Lower leg skin (tissue), 4 donors: ENCODE measurements at regions not wholly inside any gene's neighbourhood (a gene's known extent, or its start where the extent isn't known, plus 50 kb on each side); places are given as distances from the start of the nearest gene placed in this dataset.

Source experiments
- DNase-seq, 2 donors: peaks; one replicate each; pipeline ENCODE4 v3.0.0-alpha.2; 2019; ENCODE audit warnings: low spot score in 2 of 2
- H3K4me3 ChIP-seq: fragments of 200-600 bp; sonication (generic); 2 replicates; pipeline ENCODE4 v1.5.1; 2017; ENCODE audit warnings: mild to moderate bottlenecking, low read depth; ENCODE audit not compliant: poor library complexity, severe bottlenecking
- CTCF ChIP-seq, 3 donors: fragments of 450-650 bp; IDR thresholded peaks; one replicate each; pipeline ENCODE4 v1.5.1; 2016; ENCODE audit warnings: antibody characterized with exemption in 3 of 3, mild to moderate bottlenecking in 3 of 3, moderate library complexity in 2 of 3
- POLR2A ChIP-seq, 2 donors: fragments of 450-650 bp; IDR thresholded peaks; one replicate each; pipeline ENCODE4 v1.6.1; 2016 to 2017; ENCODE audit warnings: antibody characterized with exemption in 2 of 2, mild to moderate bottlenecking in 1 of 2, moderate library complexity in 1 of 2
- WGBS, 2 donors: methylation state at CpG; one replicate each; pipeline ENCODE4 v1.1.5; 2018; 5-methylcytosine and 5-hydroxymethylcytosine counted together
- intact Hi-C: fragments of 100-400 bp; cut with DNase I; formaldehyde crosslinking; loops from one replicate; pipeline ENCODE4 v1.15.0; 2023; ENCODE audit warnings: low total_unique reads

DNA sequence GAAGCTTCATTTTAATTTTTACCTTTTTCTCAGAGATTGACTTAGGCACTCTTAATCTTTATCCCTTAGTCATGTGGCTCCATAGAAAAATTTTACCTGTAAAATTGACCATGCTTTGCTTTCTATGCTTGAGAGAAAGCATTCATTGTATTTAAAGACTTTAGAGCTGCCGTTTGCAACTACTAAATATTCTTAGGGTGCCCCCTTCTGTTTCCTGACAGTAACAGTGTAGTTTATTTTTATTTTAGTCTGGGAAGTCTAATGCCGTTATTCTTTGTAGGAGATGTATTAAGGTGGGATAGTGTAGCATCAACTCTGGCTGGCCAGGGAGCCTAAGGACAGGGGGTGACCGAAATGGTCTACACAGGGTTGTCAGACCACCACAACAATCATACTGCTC, 84.5 kb upstream of the SYNPR start:
- TF ChIP-seq POLR2A (IDR thresholded peaks at IDR 0.05) = no peak
- TF ChIP-seq CTCF (IDR thresholded peaks at IDR 0.05) = no peak
- H3K4me3 ChIP-seq = no peak overlapping the region
- intact Hi-C loops = no loop called here
- DNase-seq = no peak
- WGBS, 2 donors = 10 to 12% methylated on average over 3 of the region's 3 CpGs

GRCh38 chr3:63199606-63200005, 78.5 kb upstream of the SYNPR start:
- intact Hi-C loops = no loop called here
- no peak for DNase-seq
- TF ChIP-seq POLR2A (IDR thresholded peaks at IDR 0.05) = no peak
- TF ChIP-seq CTCF (IDR thresholded peaks at IDR 0.05) = no peak
- H3K4me3 ChIP-seq = no peak overlapping the region
- WGBS, 2 donors = 62 to 74% methylated on average over 2 of the region's 2 CpGs

- intact Hi-C loops = no loop called here
- TF ChIP-seq POLR2A (IDR thresholded peaks at IDR 0.05) (no peak), CTCF (IDR thresholded peaks at IDR 0.05) (no peak)
- DNase-seq = no peak
- no peak overlapping the region for H3K4me3 ChIP-seq
- 37 to 55% methylated on average over 1 of the region's 1 CpG for WGBS, 2 donors
Measured at GRCh38 chr3:63202529-63202928, 75.6 kb upstream of the SYNPR start.

DNA sequence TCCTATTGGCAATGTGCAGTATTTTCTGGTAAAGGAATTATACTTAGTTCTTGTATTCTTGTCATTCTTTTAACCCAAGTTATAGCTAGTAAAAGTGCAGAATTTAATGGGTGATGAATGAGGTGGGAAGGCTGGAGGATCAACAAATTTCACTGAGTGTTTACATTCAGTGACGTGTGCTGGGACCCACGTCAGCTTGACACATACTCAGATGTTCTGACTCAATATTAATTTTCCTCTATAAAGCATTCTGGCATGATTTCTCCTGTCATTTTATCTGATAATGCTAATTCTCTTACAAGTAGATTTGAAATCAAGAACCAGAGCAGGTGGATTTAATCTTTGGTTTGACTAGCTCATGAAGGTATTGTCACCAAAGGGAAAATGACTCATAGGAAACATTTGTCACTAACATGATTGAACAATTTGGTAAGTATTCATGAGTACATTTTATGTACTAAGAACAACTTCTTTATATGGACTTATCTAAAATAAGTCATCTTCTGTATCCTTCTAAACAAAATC, 71.0 kb upstream of the SYNPR start:
- H3K4me3 ChIP-seq = no peak overlapping the region
- intact Hi-C loops = no loop called here
- TF ChIP-seq POLR2A (IDR thresholded peaks at IDR 0.05) = no peak
- no peak for TF ChIP-seq CTCF (IDR thresholded peaks at IDR 0.05)
- WGBS, 2 donors = 46 to 64% methylated on average over 2 of the region's 2 CpGs
- DNase-seq = no peak

DNA sequence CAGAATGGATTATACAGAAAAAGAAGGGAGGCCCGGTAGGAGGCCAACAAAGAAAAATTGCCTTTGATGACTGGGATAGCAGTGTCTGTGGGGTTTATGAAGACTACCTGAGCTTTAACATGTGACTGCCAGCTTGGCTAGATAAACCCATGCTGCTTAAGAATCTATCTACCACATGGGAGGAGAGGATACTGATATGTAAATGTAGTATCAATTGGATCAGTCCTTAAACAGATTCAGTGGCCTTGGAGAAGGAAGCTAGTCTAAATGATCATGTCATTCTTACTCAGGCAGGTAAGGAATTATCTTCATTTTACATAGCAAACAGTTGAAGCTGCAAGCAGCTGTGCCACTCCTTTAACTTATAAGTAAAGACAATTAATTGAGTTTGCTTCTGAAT, 50.0 kb upstream of the SYNPR start:
- TF ChIP-seq POLR2A (IDR thresholded peaks at IDR 0.05) = no peak
- 55 to 60% methylated on average over 1 of the region's 1 CpG for WGBS, 2 donors
- DNase-seq = no peak
- intact Hi-C loops = no loop called here
- no peak overlapping the region for H3K4me3 ChIP-seq
